GM12878 (cell line): ENCODE measurements at regions not wholly inside any gene's neighbourhood (a gene's known extent, or its start where the extent isn't known, plus 50 kb on each side); places are given as distances from the start of the nearest gene placed in this dataset.
A peak's percentile ranks its signal among the peaks of the same experiment; 100 is the strongest.

Experiments used
- ATAC-seq: fragments of 200-7000 bp; cut with Tn5 transposase; 3 replicates; pipeline ENCODE4 v1.9.1; 2020; ENCODE audit warnings: mild to moderate bottlenecking, moderate library complexity
- BruUV-seq: library from RNA; stranded (reverse); fragments of 400-500 nt; replicated peaks from 2 replicates; lab custom pipeline; 2021; lab: Mats Ljungman, UMichigan
- CTCF ChIA-PET: fragments of 300-600 bp; sonication (Branson Sonifier 250); formaldehyde crosslinking; extraction: SDS; loops from one replicate; lab custom pipeline; 2021; ENCODE audit warnings: inconsistent platforms; lab: Yijun Ruan, JAX
- POLR2A ChIA-PET: fragments of 350-600 bp; formaldehyde crosslinking; extraction: SDS; loops from one replicate; lab custom pipeline; 2021; ENCODE audit warnings: inconsistent platforms; lab: Charles Lee
- RAD21 ChIA-PET: fragments of 300-600 bp; sonication (Branson Sonifier 250); formaldehyde crosslinking; loops from one replicate; lab custom pipeline; 2023; ENCODE audit warnings: antibody characterized with exemption; ENCODE audit not compliant: unreplicated experiment; lab: Charles Lee
- SMC1A ChIA-PET: fragments of 300-600 bp; sonication (Branson Sonifier 250); formaldehyde crosslinking; loops from one replicate; lab custom pipeline; 2023; ENCODE audit not compliant: unreplicated experiment, uncharacterized antibody; lab: Charles Lee
- DNase-seq: peaks from one replicate; pipeline ENCODE4 v3.0.0-alpha.2; 2011; ENCODE audit warnings: low read depth, low spot score
- FAIRE-seq: peaks from 3 replicates; lab custom pipeline; 2011; peaks lifted over from hg19 to GRCh38; lab: Jason Lieb, UNC
- H2AFZ ChIP-seq: 2 replicates; pipeline ENCODE4 v1.6.0; 2011; ENCODE audit warnings: low read depth, low read length, control low read depth; ENCODE audit not compliant: control insufficient read depth
- H3K27ac ChIP-seq: 2 replicates; pipeline ENCODE4 v1.5.1; 2011; ENCODE audit warnings: control low read depth; ENCODE audit not compliant: control insufficient read depth, insufficient read depth
- H3K27me3 ChIP-seq, 2 experiments: replicated peaks in 1 of 2; 2 replicates each; pipeline versions ENCODE4 v1.6.0 to v1.6.1; 2011; ENCODE audit warnings: low read length in 1 of 2; ENCODE audit not compliant: control insufficient read depth in 2 of 2, insufficient read depth in 2 of 2
- H3K36me3 ChIP-seq, 2 experiments: 2 replicates each; pipeline ENCODE4 v1.5.1; 2011; ENCODE audit warnings: low read length in 1 of 2; ENCODE audit not compliant: control insufficient read depth in 2 of 2, insufficient read depth in 2 of 2
- H3K4me1 ChIP-seq: 2 replicates; pipeline ENCODE4 v1.6.1; 2011; ENCODE audit warnings: mild to moderate bottlenecking, low read length, moderate library complexity, mixed read lengths; ENCODE audit not compliant: control insufficient read depth, insufficient read depth
- H3K4me2 ChIP-seq: 2 replicates; pipeline ENCODE4 v1.6.0; 2011; ENCODE audit warnings: control low read depth; ENCODE audit not compliant: control insufficient read depth, insufficient read depth
- H3K4me3 ChIP-seq: fragments of 200-600 bp; sonication (generic); 2 replicates; pipeline ENCODE4 v1.5.1; 2016
- H3K79me2 ChIP-seq: 2 replicates; pipeline ENCODE4 v1.6.0; 2011; ENCODE audit warnings: low read length; ENCODE audit not compliant: control insufficient read depth, insufficient read depth
- H3K9ac ChIP-seq: 2 replicates; pipeline ENCODE4 v1.8.0; 2011; ENCODE audit warnings: low read length, control low read depth, mixed read lengths; ENCODE audit not compliant: control insufficient read depth, insufficient read depth
- H3K9me3 ChIP-seq: replicated peaks from 3 replicates; pipeline ENCODE4 v1.5.1; 2011; ENCODE audit warnings: mild to moderate bottlenecking, low read length; ENCODE audit not compliant: control insufficient read depth, insufficient read depth
- H4K20me1 ChIP-seq: 2 replicates; pipeline ENCODE4 v1.6.0; 2011; ENCODE audit not compliant: control insufficient read depth, insufficient read depth
- E2F4 ChIP-seq: IDR thresholded peaks from 2 replicates; pipeline ENCODE4 v1.6.1; 2012; ENCODE audit warnings: low read depth, low read length, improper control_type of control experiment
- EZH2 ChIP-seq: IDR thresholded peaks from 2 replicates; pipeline ENCODE4 v1.6.1; 2012; ENCODE audit warnings: low read depth, mild to moderate bottlenecking, control low read depth, inconsistent platforms, low read length, borderline replicate concordance; ENCODE audit not compliant: control insufficient read depth
- JUND ChIP-seq: IDR thresholded peaks from 2 replicates; pipeline ENCODE4 v1.6.1; 2012; ENCODE audit warnings: low read depth, mild to moderate bottlenecking, low read length, improper control_type of control experiment, moderate library complexity
- MXI1 ChIP-seq: fragments of 150-350 bp; IDR thresholded peaks from 2 replicates; pipeline ENCODE4 v1.6.1; 2011; ENCODE audit warnings: low read depth, mild to moderate bottlenecking, inconsistent platforms, low read length, improper control_type of control experiment
- NFIC ChIP-seq: IDR thresholded peaks from 2 replicates; pipeline ENCODE4 v1.6.1; 2012; ENCODE audit warnings: low read depth, mild to moderate bottlenecking, inconsistent platforms, low read length, moderate library complexity
- POLR2AphosphoS2 ChIP-seq: IDR thresholded peaks from 2 replicates; pipeline ENCODE4 v1.6.1; 2011; ENCODE audit warnings: low read depth, mild to moderate bottlenecking, low read length, improper control_type of control experiment, moderate library complexity
- RCOR1 ChIP-seq: conservative IDR thresholded peaks from 2 replicates; pipeline ENCODE4 v1.6.1; 2012; ENCODE audit warnings: low read depth, low read length, improper control_type of control experiment
- RUNX3 ChIP-seq: IDR thresholded peaks from 2 replicates; pipeline ENCODE4 v1.6.1; 2012; ENCODE audit warnings: low read length, inconsistent platforms
- SMAD5 ChIP-seq: IDR thresholded peaks from 2 replicates; pipeline ENCODE4 v1.6.1; 2016; ENCODE audit warnings: antibody characterized with exemption, low read depth
- TCF3 ChIP-seq: IDR thresholded peaks from 2 replicates; pipeline ENCODE4 v1.6.1; 2012; ENCODE audit warnings: low read depth, mild to moderate bottlenecking, low read length, borderline replicate concordance; ENCODE audit not compliant: insufficient read depth
- YBX1 ChIP-seq: fragments of 450-650 bp; IDR thresholded peaks from 2 replicates; pipeline ENCODE4 v1.6.1; 2016; ENCODE audit warnings: antibody characterized with exemption
- ZBED1 ChIP-seq: IDR thresholded peaks from 2 replicates; pipeline ENCODE4 v1.6.1; 2016; ENCODE audit warnings: borderline replicate concordance
- ZNF207 ChIP-seq: fragments of 450-650 bp; IDR thresholded peaks from 2 replicates; pipeline ENCODE4 v1.6.1; 2014; ENCODE audit warnings: antibody characterized with exemption, mild to moderate bottlenecking, borderline replicate concordance
- ZNF622 ChIP-seq: fragments of 450-650 bp; IDR thresholded peaks from 2 replicates; pipeline ENCODE4 v1.6.1; 2017; ENCODE audit warnings: mild to moderate bottlenecking, inconsistent platforms
- ZSCAN29 ChIP-seq: fragments of 450-650 bp; IDR thresholded peaks from 2 replicates; pipeline ENCODE4 v1.6.1; 2017; ENCODE audit warnings: mild to moderate bottlenecking, moderate library complexity
- WGBS: methylation state at CpG from one replicate; pipeline ENCODE4 v1.1.6; 2016; ENCODE audit warnings: low lambda C conversion rate; ENCODE audit not compliant: insufficient replicate concordance, insufficient coverage; ENCODE audit errors: missing lambda C conversion rate; 5-methylcytosine and 5-hydroxymethylcytosine counted together
- in situ Hi-C: fragments of 300-500 bp; cut with MboI; formaldehyde crosslinking; loops from 9 replicates; pipeline ENCODE4 v1.14.3; 2018; ENCODE audit warnings: mixed read lengths
- intact Hi-C: fragments of 100-400 bp; cut with micrococcal nuclease; formaldehyde crosslinking; loops from one replicate; pipeline ENCODE4 v1.14.2; 2022; ENCODE audit not compliant: unreplicated experiment
- TF ChIP-seq, protein P1 (sequence below): fragments of 450-650 bp; conservative IDR thresholded peaks from 2 replicates; pipeline ENCODE4 v1.6.1; 2017; ENCODE audit warnings: mild to moderate bottlenecking, moderate library complexity

DNA sequence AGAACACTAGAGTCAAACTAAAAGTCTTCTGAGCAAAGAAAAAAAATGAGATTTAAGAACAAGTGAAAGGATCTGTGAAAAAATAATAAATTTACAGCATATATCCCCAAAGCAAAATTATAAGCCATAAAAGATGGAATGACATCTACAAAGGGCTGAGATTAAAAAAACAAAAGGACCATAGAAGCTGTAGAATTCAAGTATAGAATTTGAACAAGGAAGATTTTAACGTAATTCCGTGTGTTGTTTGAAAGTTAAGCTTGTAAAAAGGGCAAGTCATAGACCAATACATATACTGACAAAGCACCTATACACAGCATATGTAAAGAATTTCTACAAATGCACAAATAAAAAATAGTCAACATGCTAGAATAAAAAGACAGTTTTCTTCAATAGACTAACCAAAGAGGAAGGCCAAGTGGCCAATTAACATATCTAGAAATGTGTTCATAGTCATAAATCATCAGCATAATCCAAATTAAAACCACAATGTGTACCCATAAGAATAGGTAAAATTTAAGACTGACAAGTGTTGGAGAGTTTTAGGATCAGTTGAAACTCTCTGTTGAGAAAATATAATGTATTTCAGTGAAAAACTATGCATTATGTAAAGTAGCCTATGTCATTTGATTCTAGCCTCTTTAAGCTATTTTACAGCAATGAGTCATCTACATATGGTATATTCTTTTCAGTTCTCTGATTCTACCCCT is 674.9 kb downstream of the OLFM4 start:
- intact Hi-C loops: no loop called here
- Histone ChIP-seq H4K20me1 (no peaks in the 10 kb centered on the region), H3K9ac (no peak overlapping the region), H3K27me3 (no peaks in the 10 kb centered on the region), H3K4me3 (no peak overlapping the region), H2AFZ (no peak overlapping the region), H3K4me1 (no peaks in the 10 kb centered on the region), H3K79me2 (no peaks in the 10 kb centered on the region), H3K9me3 (no peaks in the 10 kb centered on the region), H3K27ac (no peak overlapping the region), H3K36me3 (no peaks in the 10 kb centered on the region)
- RAD21 ChIA-PET: interaction anchor here (1.4 kb wide), 1 partner anchor 91 kb away, joined by 3 read pairs; no protein-coding TSS in a partner anchor
- POLR2A ChIA-PET: interaction anchor here (0.6 to 0.7 kb wide), 2 partner anchors 103 to 449 kb away, joined by 3 read pairs; no protein-coding TSS in a partner anchor
- no TSS peak for BruUV-seq
- CTCF ChIA-PET: interaction anchor here (0.7 to 1.8 kb wide), 2 partner anchors 9 kb away, joined by 3 to 4 read pairs; no protein-coding TSS in a partner anchor
- ATAC-seq: peak; percentile 61
- no peak for DNase-seq
- in situ Hi-C loops: no loop called here
- SMC1A ChIA-PET: interaction anchor here (1.1 kb wide), 1 partner anchor 41 kb away, joined by 3 read pairs; no protein-coding TSS in a partner anchor
- WGBS: 52% methylated on average over 2 of the region's 2 CpGs
- TF ChIP-seq JUND (no peak), ZSCAN29 (no peak), RUNX3 (no peak), ZNF207 (no peak), TCF3 (no peak), RCOR1 (no peak), YBX1 (no peak), POLR2AphosphoS2 (no peak), E2F4 (no peak), ZNF622 (no peak), NFIC (no peak), SMAD5 (no peak), ZBED1 (no peak), EZH2 (no peak), MXI1 (no peak)
- TF ChIP-seq, protein P1, sequence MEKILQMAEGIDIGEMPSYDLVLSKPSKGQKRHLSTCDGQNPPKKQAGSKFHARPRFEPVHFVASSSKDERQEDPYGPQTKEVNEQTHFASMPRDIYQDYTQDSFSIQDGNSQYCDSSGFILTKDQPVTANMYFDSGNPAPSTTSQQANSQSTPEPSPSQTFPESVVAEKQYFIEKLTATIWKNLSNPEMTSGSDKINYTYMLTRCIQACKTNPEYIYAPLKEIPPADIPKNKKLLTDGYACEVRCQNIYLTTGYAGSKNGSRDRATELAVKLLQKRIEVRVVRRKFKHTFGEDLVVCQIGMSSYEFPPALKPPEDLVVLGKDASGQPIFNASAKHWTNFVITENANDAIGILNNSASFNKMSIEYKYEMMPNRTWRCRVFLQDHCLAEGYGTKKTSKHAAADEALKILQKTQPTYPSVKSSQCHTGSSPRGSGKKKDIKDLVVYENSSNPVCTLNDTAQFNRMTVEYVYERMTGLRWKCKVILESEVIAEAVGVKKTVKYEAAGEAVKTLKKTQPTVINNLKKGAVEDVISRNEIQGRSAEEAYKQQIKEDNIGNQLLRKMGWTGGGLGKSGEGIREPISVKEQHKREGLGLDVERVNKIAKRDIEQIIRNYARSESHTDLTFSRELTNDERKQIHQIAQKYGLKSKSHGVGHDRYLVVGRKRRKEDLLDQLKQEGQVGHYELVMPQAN: no peak
- TF ChIP-seq, all 136 proteins: peak for 0
- H3K4me2 ChIP-seq: no peak overlapping the region
- FAIRE-seq: no peak
